ENCODE measurements at regions not wholly inside any gene's neighbourhood (a gene's known extent, or its start where the extent isn't known, plus 50 kb on each side); places are given as distances from the start of the nearest gene placed in this dataset.

- Histone ChIP-seq H3F3A (ENCODE audit: insufficient read depth, low read depth) (no peaks in the 10 kb centered on the region), H3K9me2 (ENCODE audit: insufficient read depth) (no peaks in the 10 kb centered on the region), H4K20me1 (ENCODE audit: insufficient read depth) (no peaks in the 10 kb centered on the region), H3K27ac (no peak overlapping the region), H3K36me3 (ENCODE audit: low read depth) (no peaks in the 10 kb centered on the region), H3K4me3 (no peak overlapping the region), H3K4me1 (replicated peaks; ENCODE audit: insufficient read depth) (no peaks in the 10 kb centered on the region), H3K9me3 (ENCODE audit: insufficient read depth, low read depth) (no peaks in the 10 kb centered on the region), H3K79me2 (ENCODE audit: low read depth) (no peaks in the 10 kb centered on the region), H3K4me2 (no peak overlapping the region), H2AFZ (no peak overlapping the region), H3K27me3 (ENCODE audit: insufficient read depth, low read depth) (no peaks in the 10 kb centered on the region)
- ChIA-PET POLR2A (ENCODE audit: unreplicated experiment) (no interaction called here), CTCF (no interaction called here)
- intact Hi-C loops (cut with micrococcal nuclease; ENCODE audit: unreplicated experiment) = no loop called here
- no peak for DNase-seq
- TF ChIP-seq CTCF (conservative IDR thresholded peaks at IDR 0.05) (no peak), EZH2 (IDR thresholded peaks at IDR 0.05; ENCODE audit: low read depth) (no peak)
- no TSS peak for BruUV-seq (replicated peaks)
These were observed 72.5 kb upstream of the HGF start for GRCh38 chr7:81842361-81842760.

- H3K4me2 ChIP-seq = no peak overlapping the region
- no peak overlapping the region for H2AFZ ChIP-seq
- no peaks in the 10 kb centered on the region for H3K36me3 ChIP-seq (ENCODE audit: low read depth)
- no peaks in the 10 kb centered on the region for H3K9me2 ChIP-seq (ENCODE audit: insufficient read depth)
- H3K27ac ChIP-seq = no peak overlapping the region
- H4K20me1 ChIP-seq (ENCODE audit: insufficient read depth) = no peaks in the 10 kb centered on the region
- no peaks in the 10 kb centered on the region for H3K79me2 ChIP-seq (ENCODE audit: low read depth)
- intact Hi-C loops (cut with micrococcal nuclease; ENCODE audit: unreplicated experiment) = no loop called here
- no peaks in the 10 kb centered on the region for H3K4me1 ChIP-seq (replicated peaks; ENCODE audit: insufficient read depth)
- H3F3A ChIP-seq (ENCODE audit: insufficient read depth, low read depth) = no peaks in the 10 kb centered on the region
- TF ChIP-seq CTCF (conservative IDR thresholded peaks at IDR 0.05) (no peak), EZH2 (IDR thresholded peaks at IDR 0.05; ENCODE audit: low read depth) (no peak)
- no peaks in the 10 kb centered on the region for H3K9me3 ChIP-seq (ENCODE audit: insufficient read depth, low read depth)
- H3K27me3 ChIP-seq (ENCODE audit: insufficient read depth, low read depth) = no peaks in the 10 kb centered on the region
- CTCF ChIA-PET = no interaction called here
- no peak for DNase-seq
- BruUV-seq (replicated peaks) = no TSS peak
- H3K4me3 ChIP-seq = no peak overlapping the region
- POLR2A ChIA-PET (ENCODE audit: unreplicated experiment) = no interaction called here
These were observed 70.0 kb upstream of the HGF start for GRCh38 chr7:81839708-81840369.

GRCh38 chr7:81833401-81833800 is 63.6 kb upstream of the HGF start:
- CTCF ChIA-PET = no interaction called here
- POLR2A ChIA-PET (ENCODE audit: unreplicated experiment) = no interaction called here
- DNase-seq = no peak

More at GRCh38 chr7:81833401-81833800, 63.6 kb upstream of the HGF start:
- intact Hi-C loops (cut with micrococcal nuclease; ENCODE audit: unreplicated experiment) = no loop called here
- Histone ChIP-seq H3K4me3 (no peak overlapping the region), H3K9me3 (ENCODE audit: insufficient read depth, low read depth) (no peaks in the 10 kb centered on the region), H3K27ac (no peak overlapping the region), H2AFZ (no peak overlapping the region), H3K27me3 (ENCODE audit: insufficient read depth, low read depth) (no peaks in the 10 kb centered on the region), H3F3A (ENCODE audit: insufficient read depth, low read depth) (no peaks in the 10 kb centered on the region), H4K20me1 (ENCODE audit: insufficient read depth) (no peaks in the 10 kb centered on the region), H3K36me3 (ENCODE audit: low read depth) (no peaks in the 10 kb centered on the region), H3K9me2 (ENCODE audit: insufficient read depth) (no peaks in the 10 kb centered on the region), H3K4me1 (replicated peaks; ENCODE audit: insufficient read depth) (no peaks in the 10 kb centered on the region), H3K79me2 (ENCODE audit: low read depth) (no peaks in the 10 kb centered on the region), H3K4me2 (no peak overlapping the region)
- TF ChIP-seq CTCF (conservative IDR thresholded peaks at IDR 0.05) = no peak
- no peak for TF ChIP-seq EZH2 (IDR thresholded peaks at IDR 0.05; ENCODE audit: low read depth)
- no TSS peak for BruUV-seq (replicated peaks)

All from PC-9 (cell line).